HEK293 (cell line): ENCODE measurements at regions not wholly inside any gene's neighbourhood (a gene's known extent, or its start where the extent isn't known, plus 50 kb on each side); places are given as distances from the start of the nearest gene placed in this dataset.

Source experiments
- CTCF ChIA-PET: fragments of 350-600 bp; formaldehyde crosslinking; extraction: SDS; loops from one replicate; lab custom pipeline; 2021; ENCODE audit warnings: antibody characterized with exemption; lab: Yijun Ruan, JAX
- POLR2A ChIA-PET: fragments of 300-600 bp; formaldehyde crosslinking; extraction: SDS; loops from one replicate; lab custom pipeline; 2020; ENCODE audit warnings: antibody characterized with exemption, inconsistent platforms; lab: Yijun Ruan, JAX
- H3K27ac ChIP-seq: fragments of 200-500 bp; sonication (Bioruptor generic); 2 replicates; pipeline ENCODE4 v1.5.1; 2014; ENCODE audit warnings: low read depth, low read length, control low read depth, inconsistent platforms; ENCODE audit errors: extremely low read depth
- H3K36me3 ChIP-seq, 2 experiments: fragments of 200-500 bp in 1 of 2; sonication (Bioruptor generic) in 1 of 2; 1 replicate in 1 of 2; 2 replicates in 1 of 2; pipeline ENCODE4 v1.5.1; 2014 to 2017; ENCODE audit warnings: inconsistent platforms in 2 of 2, low read length in 2 of 2; ENCODE audit not compliant: control insufficient read depth in 2 of 2, insufficient read depth in 1 of 2
- H3K4me1 ChIP-seq: fragments of 200-500 bp; sonication (Bioruptor generic); 2 replicates; pipeline ENCODE4 v1.5.1; 2014; ENCODE audit warnings: mild to moderate bottlenecking, low read length, inconsistent platforms; ENCODE audit not compliant: control insufficient read depth, insufficient read depth
- H3K4me3 ChIP-seq: 2 replicates; pipeline ENCODE4 v1.5.1; 2011; ENCODE audit warnings: low read depth, mild to moderate bottlenecking, control low read depth, low read length, moderate library complexity
- H3K9me3 ChIP-seq: fragments of 200-500 bp; sonication (Bioruptor generic); 2 replicates; pipeline ENCODE4 v1.5.1; 2014; ENCODE audit warnings: low read depth, low read length, inconsistent platforms; ENCODE audit not compliant: control insufficient read depth, insufficient read depth
- GLI4 ChIP-seq: fragments of 450-650 bp; formaldehyde crosslinking; IDR thresholded peaks from 2 replicates; pipeline ENCODE4 v1.5.1; 2016; ENCODE audit warnings: missing biosample characterization, missing genetic modification characterization
- HOXA7 ChIP-seq: sonication (generic); formaldehyde crosslinking; IDR thresholded peaks from 2 replicates; pipeline ENCODE4 v1.8.1; 2022; ENCODE audit warnings: missing genetic modification reagents, borderline replicate concordance
- HOXD13 ChIP-seq: sonication (generic); formaldehyde crosslinking; IDR thresholded peaks from 2 replicates; pipeline ENCODE4 v1.8.0; 2022; ENCODE audit warnings: missing genetic modification reagents, borderline replicate concordance
- KLF7 ChIP-seq: fragments of 450-650 bp; formaldehyde crosslinking; IDR thresholded peaks from 2 replicates; pipeline ENCODE4 v1.5.1; 2016; ENCODE audit warnings: missing biosample characterization, missing genetic modification characterization, borderline replicate concordance
- MYNN ChIP-seq: fragments of 450-650 bp; formaldehyde crosslinking; IDR thresholded peaks from 2 replicates; pipeline ENCODE4 v1.5.1; 2016; ENCODE audit warnings: missing biosample characterization, missing genetic modification characterization, borderline replicate concordance
- TCF7L2 ChIP-seq: IDR thresholded peaks from 2 replicates; pipeline ENCODE4 v1.6.1; 2011; ENCODE audit warnings: low read depth, mild to moderate bottlenecking, inconsistent platforms, low read length, moderate library complexity, borderline replicate concordance
- ZBTB49 ChIP-seq: fragments of 450-650 bp; formaldehyde crosslinking; IDR thresholded peaks from 2 replicates; pipeline ENCODE4 v1.5.1; 2016; ENCODE audit warnings: missing biosample characterization, missing genetic modification characterization, low read depth
- ZFP41 ChIP-seq: fragments of 450-650 bp; formaldehyde crosslinking; IDR thresholded peaks from 2 replicates; pipeline ENCODE4 v1.5.1; 2016; ENCODE audit warnings: missing biosample characterization, missing genetic modification characterization, borderline replicate concordance
- ZFP69B ChIP-seq: fragments of 450-650 bp; formaldehyde crosslinking; IDR thresholded peaks from 2 replicates; pipeline ENCODE4 v1.5.1; 2016; ENCODE audit warnings: missing biosample characterization, missing genetic modification characterization
- ZIC2 ChIP-seq: fragments of 450-650 bp; formaldehyde crosslinking; IDR thresholded peaks from 2 replicates; pipeline ENCODE4 v1.5.1; 2016; ENCODE audit warnings: missing biosample characterization, missing genetic modification characterization
- ZNF18 ChIP-seq: fragments of 450-650 bp; formaldehyde crosslinking; IDR thresholded peaks from 2 replicates; pipeline ENCODE4 v1.5.1; 2016; ENCODE audit warnings: missing biosample characterization, missing genetic modification characterization
- ZNF223 ChIP-seq: fragments of 450-650 bp; formaldehyde crosslinking; IDR thresholded peaks from 2 replicates; pipeline ENCODE4 v1.5.1; 2016; ENCODE audit warnings: missing biosample characterization, missing genetic modification characterization
- ZNF350 ChIP-seq: fragments of 450-650 bp; formaldehyde crosslinking; IDR thresholded peaks from 2 replicates; pipeline ENCODE4 v1.5.0; 2017; ENCODE audit warnings: missing biosample characterization, mild to moderate bottlenecking, missing genetic modification characterization
- ZNF366 ChIP-seq: fragments of 450-650 bp; formaldehyde crosslinking; conservative IDR thresholded peaks from 2 replicates; pipeline ENCODE4 v1.5.1; 2016; ENCODE audit warnings: missing biosample characterization, missing genetic modification characterization
- ZNF549 ChIP-seq: fragments of 450-650 bp; IDR thresholded peaks from 2 replicates; pipeline ENCODE4 v1.5.1; 2018; ENCODE audit warnings: missing biosample characterization, missing genetic modification characterization, mild to moderate bottlenecking, inconsistent platforms, moderate library complexity
- ZNF654 ChIP-seq: fragments of 450-650 bp; formaldehyde crosslinking; IDR thresholded peaks from 2 replicates; pipeline ENCODE4 v1.5.1; 2016; ENCODE audit warnings: low read depth, missing biosample characterization, missing genetic modification characterization
- ZNF660 ChIP-seq: fragments of 450-650 bp; IDR thresholded peaks from 2 replicates; pipeline ENCODE4 v1.5.1; 2018; ENCODE audit warnings: missing biosample characterization, mild to moderate bottlenecking, missing genetic modification characterization
- ZNF670 ChIP-seq: fragments of 450-650 bp; formaldehyde crosslinking; IDR thresholded peaks from 2 replicates; pipeline ENCODE4 v1.5.1; 2016; ENCODE audit warnings: missing biosample characterization, missing genetic modification characterization, low read depth
- ZSCAN30 ChIP-seq: fragments of 450-650 bp; IDR thresholded peaks from 2 replicates; pipeline ENCODE4 v1.5.1; 2018; ENCODE audit warnings: missing biosample characterization, mild to moderate bottlenecking, missing genetic modification characterization, moderate library complexity
- TF ChIP-seq, protein P1 (sequence below): fragments of 450-650 bp; formaldehyde crosslinking; IDR thresholded peaks from 2 replicates; pipeline ENCODE4 v1.5.1; 2016; ENCODE audit warnings: missing biosample characterization, missing genetic modification characterization

DNA sequence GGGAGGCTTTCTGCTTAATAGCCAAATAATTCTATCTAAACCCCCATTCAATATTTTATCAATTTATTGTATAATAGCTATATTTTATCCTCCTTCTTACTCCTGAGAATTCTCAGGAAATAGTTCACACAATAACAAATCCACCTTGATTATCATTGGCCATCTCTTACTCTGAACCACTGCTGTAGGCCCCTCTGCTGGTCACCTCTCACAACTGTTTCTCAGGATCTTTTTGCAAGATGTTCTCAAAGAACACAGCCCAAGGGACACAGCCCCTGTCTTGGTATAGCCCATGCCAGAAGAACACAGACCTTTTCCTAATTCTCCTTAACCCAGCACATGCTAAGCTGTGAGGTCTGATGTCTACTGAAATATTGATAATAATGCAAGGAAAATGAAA, 74.9 kb upstream of the HTR4 start (continued):
- TF ChIP-seq, protein P1, sequence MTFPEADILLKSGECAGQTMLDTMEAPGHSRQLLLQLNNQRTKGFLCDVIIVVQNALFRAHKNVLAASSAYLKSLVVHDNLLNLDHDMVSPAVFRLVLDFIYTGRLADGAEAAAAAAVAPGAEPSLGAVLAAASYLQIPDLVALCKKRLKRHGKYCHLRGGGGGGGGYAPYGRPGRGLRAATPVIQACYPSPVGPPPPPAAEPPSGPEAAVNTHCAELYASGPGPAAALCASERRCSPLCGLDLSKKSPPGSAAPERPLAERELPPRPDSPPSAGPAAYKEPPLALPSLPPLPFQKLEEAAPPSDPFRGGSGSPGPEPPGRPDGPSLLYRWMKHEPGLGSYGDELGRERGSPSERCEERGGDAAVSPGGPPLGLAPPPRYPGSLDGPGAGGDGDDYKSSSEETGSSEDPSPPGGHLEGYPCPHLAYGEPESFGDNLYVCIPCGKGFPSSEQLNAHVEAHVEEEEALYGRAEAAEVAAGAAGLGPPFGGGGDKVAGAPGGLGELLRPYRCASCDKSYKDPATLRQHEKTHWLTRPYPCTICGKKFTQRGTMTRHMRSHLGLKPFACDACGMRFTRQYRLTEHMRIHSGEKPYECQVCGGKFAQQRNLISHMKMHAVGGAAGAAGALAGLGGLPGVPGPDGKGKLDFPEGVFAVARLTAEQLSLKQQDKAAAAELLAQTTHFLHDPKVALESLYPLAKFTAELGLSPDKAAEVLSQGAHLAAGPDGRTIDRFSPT (tag by site-specific recombination), result no peak
- TF ChIP-seq ZIC2 (tag by site-specific recombination) (no peak), ZFP41 (tag by site-specific recombination) (no peak)

GRCh38 chr5:148730270-148730669, 75.9 kb upstream of the HTR4 start:
- H3K4me3 ChIP-seq, result no peak overlapping the region
- H3K9me3 ChIP-seq, result no peaks in the 10 kb centered on the region
- ChIA-PET CTCF (interaction anchor here (0.6 to 18.8 kb wide), 86 partner anchors 9 to 873 kb away, joined by 3 to 489 read pairs (median 5); no protein-coding TSS in a partner anchor), POLR2A (interaction anchor here (1.4 kb wide), 1 partner anchor 286 kb away, joined by 5 read pairs; no protein-coding TSS in a partner anchor)
- no peak overlapping the region for H3K27ac ChIP-seq
- H3K4me1 ChIP-seq, result peaks cover 6% of the 10 kb centered on the region; the same call in 1 of the 2 replicates
- TF ChIP-seq ZSCAN30 (tag by site-specific recombination), result no peak
- TF ChIP-seq ZNF223 (tag by site-specific recombination), result no peak
- no peak for TF ChIP-seq ZNF654 (tag by site-specific recombination)
- TF ChIP-seq ZNF549 (tag by site-specific recombination), result no peak
- no peak for TF ChIP-seq ZFP69B (tag by site-specific recombination)
- TF ChIP-seq ZNF18 (tag by site-specific recombination), result no peak
- no peak for TF ChIP-seq HOXD13
- no peak for TF ChIP-seq ZNF660 (tag by site-specific recombination)
- no peak for TF ChIP-seq GLI4 (tag by site-specific recombination)
- no peak for TF ChIP-seq ZNF670 (tag by site-specific recombination)
- TF ChIP-seq MYNN (tag by site-specific recombination), result no peak
- no peak for TF ChIP-seq TCF7L2
- TF ChIP-seq ZBTB49 (tag by site-specific recombination), result no peak
- TF ChIP-seq KLF7, result no peak
- TF ChIP-seq ZNF350, result no peak
- no peak for TF ChIP-seq HOXA7 (CRISPR knock-in tag)
- TF ChIP-seq ZNF366 (tag by site-specific recombination), result no peak
- no peaks in the 10 kb centered on the region for H3K36me3 ChIP-seq
